MM.1S (cell line): ENCODE measurements at regions not wholly inside any gene's neighbourhood (a gene's known extent, or its start where the extent isn't known, plus 50 kb on each side); places are given as distances from the start of the nearest gene placed in this dataset.
"Not testable (repeated sequence)": the region's sequence is repeated elsewhere in the genome, so short reads cannot be mapped to it uniquely, and the experiment has no call there.

Source experiments
- DNase-seq: peaks from one replicate; pipeline ENCODE4 v3.0.0-alpha.2; 2015
- H2AFZ ChIP-seq: fragments of 300-600 bp; sonication (generic); 2 replicates; pipeline ENCODE4 v1.6.0; 2016; ENCODE audit warnings: antibody characterized with exemption, low read length
- H3F3A ChIP-seq: fragments of 300-600 bp; sonication (generic); 2 replicates; pipeline ENCODE4 v1.6.1; 2016; ENCODE audit warnings: mild to moderate bottlenecking, antibody characterized with exemption, low read length, moderate library complexity, mixed read lengths; ENCODE audit not compliant: insufficient read depth
- H3K27ac ChIP-seq: fragments of 300-600 bp; sonication (generic); 2 replicates; pipeline ENCODE4 v1.5.1; 2016; ENCODE audit warnings: mild to moderate bottlenecking, low read length
- H3K27me3 ChIP-seq: fragments of 300-600 bp; sonication (generic); replicated peaks from 2 replicates; pipeline ENCODE4 v1.6.0; 2016; ENCODE audit warnings: low read length; ENCODE audit not compliant: insufficient read depth
- H3K36me3 ChIP-seq: fragments of 300-600 bp; sonication (generic); replicated peaks from 2 replicates; pipeline ENCODE4 v1.6.1; 2016; ENCODE audit warnings: mild to moderate bottlenecking, low read length, mixed read lengths; ENCODE audit not compliant: insufficient read depth
- H3K4me1 ChIP-seq: fragments of 300-600 bp; sonication (generic); 2 replicates; pipeline ENCODE4 v1.6.1; 2016; ENCODE audit warnings: low read length, mixed read lengths
- H3K4me2 ChIP-seq: fragments of 300-600 bp; sonication (generic); 2 replicates; pipeline ENCODE4 v1.6.0; 2016; ENCODE audit warnings: low read depth, low read length
- H3K4me3 ChIP-seq: fragments of 300-600 bp; sonication (generic); 2 replicates; pipeline ENCODE4 v1.5.1; 2016; ENCODE audit warnings: low read length, mixed read lengths
- H3K79me2 ChIP-seq: fragments of 300-600 bp; sonication (generic); 2 replicates; pipeline ENCODE4 v1.6.1; 2016; ENCODE audit warnings: mixed run types, low read length, mixed read lengths
- H3K9ac ChIP-seq: fragments of 300-600 bp; sonication (generic); 2 replicates; pipeline ENCODE4 v1.6.1; 2016; ENCODE audit warnings: low read length, mixed read lengths
- H3K9me2 ChIP-seq: fragments of 300-600 bp; sonication (generic); replicated peaks from 2 replicates; pipeline ENCODE4 v1.6.1; 2016; ENCODE audit warnings: mild to moderate bottlenecking, low read length, mixed read lengths; ENCODE audit not compliant: insufficient read depth
- H3K9me3 ChIP-seq: fragments of 300-600 bp; sonication (generic); replicated peaks from 2 replicates; pipeline ENCODE4 v1.6.1; 2016; ENCODE audit warnings: mild to moderate bottlenecking, low read length, mixed read lengths; ENCODE audit not compliant: insufficient read depth
- H4K20me1 ChIP-seq: fragments of 300-600 bp; sonication (generic); 2 replicates; pipeline ENCODE4 v1.6.1; 2016; ENCODE audit warnings: mild to moderate bottlenecking, low read length, moderate library complexity, mixed read lengths; ENCODE audit not compliant: insufficient read depth
- CTCF ChIP-seq: fragments of 300-600 bp; sonication (generic); IDR thresholded peaks from 2 replicates; pipeline ENCODE4 v1.5.1; 2016; ENCODE audit warnings: antibody characterized with exemption, low read length, mixed read lengths
- EZH2 ChIP-seq: fragments of 300-600 bp; sonication (generic); optimal IDR thresholded peaks from 2 replicates; pipeline ENCODE3; 2017; ENCODE audit warnings: low read depth, mild to moderate bottlenecking, antibody characterized with exemption, low read length, mixed read lengths
- EZH2phosphoT487 ChIP-seq: fragments of 300-600 bp; sonication (generic); IDR thresholded peaks from 2 replicates; pipeline ENCODE4 v1.6.1; 2018; ENCODE audit warnings: antibody characterized with exemption, low read length

- H4K20me1 ChIP-seq, H3K79me2 ChIP-seq, H3K27me3 ChIP-seq, H2AFZ ChIP-seq, DNase-seq, H3K9me2 ChIP-seq, H3K9ac ChIP-seq, H3F3A ChIP-seq, H3K4me3 ChIP-seq, H3K27ac ChIP-seq, H3K36me3 ChIP-seq, H3K4me1 ChIP-seq, H3K4me2 ChIP-seq, H3K9me3 ChIP-seq: not testable (repeated sequence)
These were observed 345.0 kb downstream of the ADGRD1 start for GRCh38 chr12:131298526-131299369.

GRCh38 chr12:131299370-131299701 lies 345.6 kb downstream of the ADGRD1 start:
- not testable (repeated sequence) for H3K9ac ChIP-seq, DNase-seq, H3K9me2 ChIP-seq, H3K9me3 ChIP-seq, H3K36me3 ChIP-seq, H3K4me2 ChIP-seq, H3K4me1 ChIP-seq, H3K4me3 ChIP-seq, H4K20me1 ChIP-seq, H3K27ac ChIP-seq, H3K27me3 ChIP-seq, H3F3A ChIP-seq, H2AFZ ChIP-seq, H3K79me2 ChIP-seq

GRCh38 chr12:131303576-131303975 lies 349.9 kb downstream of the ADGRD1 start:
- not testable (repeated sequence) for H3K27ac ChIP-seq, H3K4me1 ChIP-seq, H4K20me1 ChIP-seq, H3K4me3 ChIP-seq, H3K36me3 ChIP-seq, H3K4me2 ChIP-seq, H3K9ac ChIP-seq, DNase-seq, H3K79me2 ChIP-seq, H3F3A ChIP-seq, H3K27me3 ChIP-seq, H3K9me3 ChIP-seq, H2AFZ ChIP-seq, H3K9me2 ChIP-seq

- not testable (repeated sequence) for H3K9me2 ChIP-seq, H3K4me2 ChIP-seq, H3K9ac ChIP-seq, H3K27me3 ChIP-seq, H3K36me3 ChIP-seq, H3F3A ChIP-seq, H3K9me3 ChIP-seq, H2AFZ ChIP-seq, H3K27ac ChIP-seq, H3K4me3 ChIP-seq, H3K79me2 ChIP-seq, H4K20me1 ChIP-seq, DNase-seq, H3K4me1 ChIP-seq
These were observed 350.9 kb downstream of the ADGRD1 start for GRCh38 chr12:131304642-131305041.

- H3K27me3 ChIP-seq = no peaks in the 10 kb centered on the region; the same call in 1 of the 2 replicates
- no peaks in the 10 kb centered on the region for H3K9me3 ChIP-seq
- H4K20me1 ChIP-seq = no peaks in the 10 kb centered on the region
- H3K79me2 ChIP-seq = no peaks in the 10 kb centered on the region
- no peaks in the 10 kb centered on the region for H3F3A ChIP-seq
- no peak overlapping the region for H3K9ac ChIP-seq
- no peaks in the 10 kb centered on the region for H3K4me1 ChIP-seq
- H2AFZ ChIP-seq = no peak overlapping the region
- H3K27ac ChIP-seq = no peak overlapping the region
- H3K36me3 ChIP-seq = no peaks in the 10 kb centered on the region
- H3K9me2 ChIP-seq = no peaks in the 10 kb centered on the region
- no peak overlapping the region for H3K4me2 ChIP-seq
- TF ChIP-seq CTCF (no peak), EZH2 (no peak), EZH2phosphoT487 (no peak)
- no peak overlapping the region for H3K4me3 ChIP-seq
- no peak for DNase-seq
These were observed 356.0 kb downstream of the ADGRD1 start for GRCh38 chr12:131309700-131310099.

- H3K27me3 ChIP-seq, H3K4me3 ChIP-seq, H3K9ac ChIP-seq, H3K79me2 ChIP-seq, DNase-seq, H3F3A ChIP-seq, H3K4me2 ChIP-seq, H4K20me1 ChIP-seq, H3K4me1 ChIP-seq, H3K27ac ChIP-seq, H3K9me2 ChIP-seq, H3K9me3 ChIP-seq, H3K36me3 ChIP-seq, H2AFZ ChIP-seq: not testable (repeated sequence)
These were observed 356.7 kb downstream of the ADGRD1 start for GRCh38 chr12:131310227-131310969.

GRCh38 chr12:131311279-131311722 lies 357.6 kb downstream of the ADGRD1 start:
- H3K4me3 ChIP-seq, H3K79me2 ChIP-seq, H4K20me1 ChIP-seq, H3K4me2 ChIP-seq, H3K27me3 ChIP-seq, H3K9me2 ChIP-seq, H3K27ac ChIP-seq, H3K4me1 ChIP-seq, H2AFZ ChIP-seq, H3K9me3 ChIP-seq, DNase-seq, H3K36me3 ChIP-seq, H3K9ac ChIP-seq, H3F3A ChIP-seq: not testable (repeated sequence)
